ENCODE measurements at regions not wholly inside any gene's neighbourhood (a gene's known extent, or its start where the extent isn't known, plus 50 kb on each side); places are given as distances from the start of the nearest gene placed in this dataset.
"Not testable (repeated sequence)": the region's sequence is repeated elsewhere in the genome, so short reads cannot be mapped to it uniquely, and the experiment has no call there.

GRCh38 chr17:27958708-27959381, 65.7 kb upstream of the LYRM9 start:
- WGBS, 2 experiments (ENCODE audit: insufficient coverage in 1 of 2, insufficient read length in 1 of 2), result 55 to 57% methylated on average over 3 of the region's 3 CpGs
- no peaks in the 10 kb centered on the region for H3K9me3 ChIP-seq (ENCODE audit: control insufficient read depth, low read length)
- Mint-ChIP-seq H3K36me3 (ENCODE audit: low read depth) (no peaks in the 10 kb centered on the region), H3K27ac (peak overlapping the region; percentile 65), H3K27me3 (ENCODE audit: insufficient read depth) (peaks cover 24% of the 10 kb centered on the region), H3K4me3 (no peak overlapping the region), H3K4me1 (peaks cover 29% of the 10 kb centered on the region), H3K9me3 (no peaks in the 10 kb centered on the region)
- no peaks in the 10 kb centered on the region for H3K36me3 ChIP-seq (ENCODE audit: control insufficient read depth, insufficient read depth, low read length)
- peak; percentile 57 for DNase-seq
- H3K27ac ChIP-seq (ENCODE audit: low read depth, low read length), result no peak overlapping the region
- no peak overlapping the region for H3K9ac ChIP-seq (ENCODE audit: extremely low read depth, low read length, poor library complexity, severe bottlenecking)
- H3K4me1 ChIP-seq (ENCODE audit: control insufficient read depth, insufficient read depth, low read length), result peaks cover 8% of the 10 kb centered on the region
- no peak overlapping the region for H3K4me3 ChIP-seq (ENCODE audit: low read length)
- no peak for TF ChIP-seq CTCF (conservative IDR thresholded peaks at IDR 0.05)
- H3K27me3 ChIP-seq (ENCODE audit: control insufficient read depth, insufficient read depth, low read length, poor library complexity, severe bottlenecking), result peaks cover 30% of the 10 kb centered on the region

- H3K36me3 ChIP-seq (ENCODE audit: control insufficient read depth, insufficient read depth, low read length), result no peaks in the 10 kb centered on the region
- H3K9ac ChIP-seq (ENCODE audit: extremely low read depth, low read length, poor library complexity, severe bottlenecking), result no peak overlapping the region
- H3K27ac Mint-ChIP-seq, result peak overlapping the region; percentile 65
- no peaks in the 10 kb centered on the region for H3K9me3 ChIP-seq (ENCODE audit: control insufficient read depth, low read length)
- H3K9me3 Mint-ChIP-seq, result no peaks in the 10 kb centered on the region
- H3K27ac ChIP-seq (ENCODE audit: low read depth, low read length), result no peak overlapping the region
- H3K27me3 ChIP-seq (ENCODE audit: control insufficient read depth, insufficient read depth, low read length, poor library complexity, severe bottlenecking), result peaks cover 32% of the 10 kb centered on the region
- DNase-seq, result peak; percentile 84
- no peak overlapping the region for H3K4me3 ChIP-seq (ENCODE audit: low read length)
- peaks cover 28% of the 10 kb centered on the region for H3K4me1 Mint-ChIP-seq
- H3K27me3 Mint-ChIP-seq (ENCODE audit: insufficient read depth), result peaks cover 24% of the 10 kb centered on the region
- no peaks in the 10 kb centered on the region for H3K36me3 Mint-ChIP-seq (ENCODE audit: low read depth)
- peaks cover 8% of the 10 kb centered on the region for H3K4me1 ChIP-seq (ENCODE audit: control insufficient read depth, insufficient read depth, low read length)
- no peak overlapping the region for H3K4me3 Mint-ChIP-seq
- no peak for TF ChIP-seq CTCF (conservative IDR thresholded peaks at IDR 0.05)
- 36 to 52% methylated on average over 5 of the region's 5 CpGs for WGBS, 2 experiments (ENCODE audit: insufficient coverage in 1 of 2, insufficient read length in 1 of 2)
Observed at GRCh38 chr17:27959382-27959709, 66.2 kb upstream of the LYRM9 start.

GRCh38 chr17:27960183-27960849, 67.2 kb upstream of the LYRM9 start:
- no peaks in the 10 kb centered on the region for H3K9me3 Mint-ChIP-seq
- DNase-seq, result no peak
- H3K27ac Mint-ChIP-seq, result no peak overlapping the region

GRCh38 chr17:27962581-27962980, 69.4 kb upstream of the LYRM9 start:
- H3K27ac ChIP-seq (ENCODE audit: low read depth, low read length); DNase-seq; H3K36me3 Mint-ChIP-seq (ENCODE audit: low read depth); H3K9me3 ChIP-seq (ENCODE audit: control insufficient read depth, low read length); H3K9ac ChIP-seq (ENCODE audit: extremely low read depth, low read length, poor library complexity, severe bottlenecking); H3K4me3 Mint-ChIP-seq; H3K4me1 ChIP-seq (ENCODE audit: control insufficient read depth, insufficient read depth, low read length); H3K9me3 Mint-ChIP-seq; H3K4me1 Mint-ChIP-seq; H3K4me3 ChIP-seq (ENCODE audit: low read length); H3K36me3 ChIP-seq (ENCODE audit: control insufficient read depth, insufficient read depth, low read length); H3K27ac Mint-ChIP-seq: not testable (repeated sequence)
- 93 to 94% methylated on average over 2 to 3 of the region's 3 CpGs for WGBS, 2 experiments (ENCODE audit: insufficient coverage in 1 of 2, insufficient read length in 1 of 2)
- peaks cover 26% of the 10 kb centered on the region for H3K27me3 ChIP-seq (ENCODE audit: control insufficient read depth, insufficient read depth, low read length, poor library complexity, severe bottlenecking)
- peaks cover 19% of the 10 kb centered on the region for H3K27me3 Mint-ChIP-seq (ENCODE audit: insufficient read depth)

More at GRCh38 chr17:27960183-27960849, 67.2 kb upstream of the LYRM9 start:
- Histone ChIP-seq H3K36me3 (ENCODE audit: control insufficient read depth, insufficient read depth, low read length) (no peaks in the 10 kb centered on the region), H3K9me3 (ENCODE audit: control insufficient read depth, low read length) (no peaks in the 10 kb centered on the region), H3K27me3 (ENCODE audit: control insufficient read depth, insufficient read depth, low read length, poor library complexity, severe bottlenecking) (peaks cover 26% of the 10 kb centered on the region), H3K4me3 (ENCODE audit: low read length) (no peak overlapping the region), H3K4me1 (ENCODE audit: control insufficient read depth, insufficient read depth, low read length) (peaks cover 8% of the 10 kb centered on the region), H3K9ac (ENCODE audit: extremely low read depth, low read length, poor library complexity, severe bottlenecking) (no peak overlapping the region), H3K27ac (ENCODE audit: low read depth, low read length) (no peak overlapping the region)
- no peak for TF ChIP-seq CTCF (conservative IDR thresholded peaks at IDR 0.05)
- peaks cover 19% of the 10 kb centered on the region for H3K4me1 Mint-ChIP-seq
- H3K27me3 Mint-ChIP-seq (ENCODE audit: insufficient read depth), result peaks cover 19% of the 10 kb centered on the region
- WGBS, 2 experiments (ENCODE audit: insufficient coverage in 1 of 2, insufficient read length in 1 of 2), result 89 to 100% methylated on average over 1 to 5 of the region's 6 CpGs
- no peak overlapping the region for H3K4me3 Mint-ChIP-seq
- no peaks in the 10 kb centered on the region for H3K36me3 Mint-ChIP-seq (ENCODE audit: low read depth)
